22Rv1 (cell line): ENCODE measurements at regions not wholly inside any gene's neighbourhood (a gene's known extent, or its start where the extent isn't known, plus 50 kb on each side); places are given as distances from the start of the nearest gene placed in this dataset.

Experiments
- H3K27ac ChIP-seq: fragments of 450-650 bp; 2 replicates; pipeline ENCODE4 v1.5.1; 2017
- ZFX ChIP-seq: fragments of 450-650 bp; IDR thresholded peaks from 2 replicates; pipeline ENCODE4 v1.6.1; 2017; ENCODE audit warnings: antibody characterized with exemption, borderline replicate concordance
- TF ChIP-seq, protein P1 (sequence below): fragments of 450-650 bp; IDR thresholded peaks from 2 replicates; pipeline ENCODE4 v1.5.1; 2017; ENCODE audit warnings: mild to moderate bottlenecking

GRCh38 chr18:25679491-25679890 lies 327.5 kb upstream of the ZNF521 start:
- no peak for TF ChIP-seq ZFX
- TF ChIP-seq, protein P1, sequence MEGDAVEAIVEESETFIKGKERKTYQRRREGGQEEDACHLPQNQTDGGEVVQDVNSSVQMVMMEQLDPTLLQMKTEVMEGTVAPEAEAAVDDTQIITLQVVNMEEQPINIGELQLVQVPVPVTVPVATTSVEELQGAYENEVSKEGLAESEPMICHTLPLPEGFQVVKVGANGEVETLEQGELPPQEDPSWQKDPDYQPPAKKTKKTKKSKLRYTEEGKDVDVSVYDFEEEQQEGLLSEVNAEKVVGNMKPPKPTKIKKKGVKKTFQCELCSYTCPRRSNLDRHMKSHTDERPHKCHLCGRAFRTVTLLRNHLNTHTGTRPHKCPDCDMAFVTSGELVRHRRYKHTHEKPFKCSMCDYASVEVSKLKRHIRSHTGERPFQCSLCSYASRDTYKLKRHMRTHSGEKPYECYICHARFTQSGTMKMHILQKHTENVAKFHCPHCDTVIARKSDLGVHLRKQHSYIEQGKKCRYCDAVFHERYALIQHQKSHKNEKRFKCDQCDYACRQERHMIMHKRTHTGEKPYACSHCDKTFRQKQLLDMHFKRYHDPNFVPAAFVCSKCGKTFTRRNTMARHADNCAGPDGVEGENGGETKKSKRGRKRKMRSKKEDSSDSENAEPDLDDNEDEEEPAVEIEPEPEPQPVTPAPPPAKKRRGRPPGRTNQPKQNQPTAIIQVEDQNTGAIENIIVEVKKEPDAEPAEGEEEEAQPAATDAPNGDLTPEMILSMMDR = no peak
- no peak overlapping the region for H3K27ac ChIP-seq

DNA sequence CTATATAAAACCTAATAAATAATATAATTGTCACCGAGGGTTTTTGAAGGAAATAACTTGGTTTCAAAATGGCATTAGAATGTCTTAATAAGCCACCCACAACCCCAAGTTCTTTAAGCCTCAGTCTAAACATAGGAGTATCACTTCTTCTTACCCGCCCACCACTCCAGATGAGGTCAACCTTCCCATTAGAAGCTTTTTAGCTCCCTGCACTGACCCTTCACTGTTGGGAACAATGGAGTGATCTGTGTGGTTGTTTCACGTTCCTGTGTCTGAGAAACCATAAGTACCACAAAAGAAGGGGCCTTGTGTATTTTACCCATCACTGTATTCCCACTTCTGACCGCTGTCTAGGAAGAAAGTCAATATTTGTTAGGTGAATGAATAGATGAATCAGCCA lies 326.3 kb upstream of the ZNF521 start:
- H3K27ac ChIP-seq = no peak overlapping the region
- TF ChIP-seq, protein P1 = no peak
- no peak for TF ChIP-seq ZFX

DNA sequence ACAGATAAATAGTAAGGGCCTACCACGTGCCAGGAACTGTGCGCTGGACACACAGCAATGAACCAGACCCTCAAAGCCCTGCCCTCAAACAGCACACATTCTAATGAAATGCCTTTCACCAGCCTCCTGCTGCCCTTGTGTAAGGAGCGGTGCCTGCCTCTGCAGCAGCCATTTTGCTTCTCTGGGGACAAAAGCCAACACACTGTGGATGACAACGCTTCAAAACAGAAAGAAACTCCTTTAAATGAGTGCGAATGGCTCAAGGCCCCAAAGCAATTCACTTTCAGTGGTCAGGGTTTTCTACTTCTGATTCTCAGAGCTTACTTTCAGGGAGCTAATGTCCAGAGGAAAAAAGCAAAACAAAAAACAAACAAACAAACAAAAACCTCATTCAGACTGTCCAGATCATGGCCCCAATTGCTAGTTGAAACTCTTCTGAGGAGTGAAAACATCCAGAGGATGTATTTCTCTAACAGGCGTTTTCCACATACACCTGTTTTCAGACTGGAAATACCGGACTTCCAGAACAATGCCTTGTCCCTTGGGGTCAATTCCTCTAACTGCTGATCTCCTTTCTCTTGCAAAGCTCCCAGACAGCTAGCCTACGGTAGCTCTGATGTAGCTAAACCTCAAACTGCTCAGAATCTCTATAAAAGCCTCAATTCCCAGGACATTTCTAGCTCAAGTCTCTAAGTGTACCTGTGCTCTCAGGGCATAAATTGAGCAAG lies 323.3 kb upstream of the ZNF521 start:
- no peak for TF ChIP-seq ZFX
- TF ChIP-seq, protein P1 = no peak
- H3K27ac ChIP-seq = no peak overlapping the region

DNA sequence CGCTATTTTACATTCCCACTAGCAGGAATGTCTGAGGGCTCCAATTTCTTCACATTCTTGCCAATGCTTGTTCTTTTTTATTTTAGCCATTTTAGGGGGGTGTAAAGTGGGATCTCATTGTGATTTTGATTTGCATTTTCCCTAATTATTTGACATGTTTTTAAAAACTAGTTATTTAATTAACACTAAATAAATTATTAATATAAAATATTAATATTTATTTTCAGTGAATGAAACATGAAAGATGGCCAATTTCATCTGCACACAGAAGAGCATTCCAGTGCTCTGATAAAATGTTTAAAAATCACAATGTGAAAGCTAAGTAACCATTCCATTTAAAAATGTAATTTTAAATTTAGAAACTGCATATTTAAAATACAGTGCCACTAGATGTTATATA lies 322.2 kb upstream of the ZNF521 start:
- H3K27ac ChIP-seq = no peak overlapping the region

DNA sequence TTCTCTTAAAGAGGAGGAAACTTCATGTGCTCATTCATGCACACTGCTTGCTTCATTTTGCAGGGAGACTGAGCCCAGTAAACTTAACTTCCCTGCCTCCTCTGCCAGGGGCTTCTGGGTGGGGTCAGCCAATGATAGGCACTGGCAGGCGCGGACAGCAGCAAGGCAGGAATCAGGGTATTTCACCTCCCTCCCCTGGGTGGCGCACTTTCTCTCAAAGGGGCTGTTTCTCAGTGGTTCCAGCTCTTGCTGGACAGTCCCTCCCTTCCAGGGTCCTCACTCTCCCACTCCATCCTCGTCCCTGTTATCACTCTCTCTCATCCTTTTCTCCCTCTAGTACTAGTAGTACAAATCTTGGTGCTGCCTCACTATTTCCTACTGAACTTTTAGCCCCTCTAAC lies 320.5 kb upstream of the ZNF521 start:
- TF ChIP-seq ZFX = no peak
- TF ChIP-seq, protein P1 = peak; percentile 30
- H3K27ac ChIP-seq = no peak overlapping the region

More for the DNA sequence above, 322.2 kb upstream of the ZNF521 start:
- no peak for TF ChIP-seq ZFX
- TF ChIP-seq, protein P1 = no peak

DNA sequence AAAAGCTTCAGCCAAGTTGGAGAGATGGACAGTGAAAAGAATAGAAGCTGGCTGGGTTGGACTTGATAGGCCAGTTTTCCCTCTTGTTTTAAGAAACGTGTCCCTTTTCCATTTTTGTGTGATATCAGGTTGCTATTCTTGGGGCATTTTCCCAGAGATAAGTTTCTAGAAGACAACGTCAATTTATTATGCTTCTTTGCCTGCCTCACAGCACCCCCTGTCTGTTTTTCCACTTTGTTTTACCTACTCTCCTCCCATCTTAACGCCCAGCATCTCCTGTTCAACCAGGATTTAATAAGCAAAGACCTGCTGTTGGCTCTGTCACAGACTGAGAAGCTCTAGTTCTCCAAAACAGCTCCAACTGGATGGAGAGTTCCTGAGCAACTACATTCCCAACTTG lies 317.8 kb upstream of the ZNF521 start:
- no peak for TF ChIP-seq ZFX
- TF ChIP-seq, protein P1 = no peak

DNA sequence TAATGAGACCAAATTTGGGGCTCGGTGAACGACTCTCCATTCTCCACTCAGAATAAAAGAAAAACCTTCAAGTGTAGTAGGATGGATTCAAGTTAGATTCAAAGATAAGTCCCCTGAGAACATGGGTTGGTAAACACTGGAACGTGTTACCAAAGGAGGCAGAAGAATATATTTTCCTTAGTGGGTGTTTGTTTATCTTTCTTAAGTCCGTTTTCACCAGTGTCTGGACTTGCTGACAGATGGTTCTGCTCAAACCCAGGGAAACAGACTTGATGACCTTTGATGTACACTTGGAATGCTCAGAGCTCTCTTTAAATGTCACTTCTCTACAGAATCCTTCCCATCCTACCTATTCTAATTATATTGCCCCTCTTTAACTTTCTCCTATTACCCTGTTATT lies 310.3 kb upstream of the ZNF521 start:
- TF ChIP-seq, protein P1 = no peak
- no peak for TF ChIP-seq ZFX
- H3K27ac ChIP-seq = no peak overlapping the region

More for the DNA sequence above, 317.8 kb upstream of the ZNF521 start:
- H3K27ac ChIP-seq = no peak overlapping the region
